ENCODE measurements at regions not wholly inside any gene's neighbourhood (a gene's known extent, or its start where the extent isn't known, plus 50 kb on each side); places are given as distances from the start of the nearest gene placed in this dataset.
A peak's percentile ranks its signal among the peaks of the same experiment; 100 is the strongest.

DNA sequence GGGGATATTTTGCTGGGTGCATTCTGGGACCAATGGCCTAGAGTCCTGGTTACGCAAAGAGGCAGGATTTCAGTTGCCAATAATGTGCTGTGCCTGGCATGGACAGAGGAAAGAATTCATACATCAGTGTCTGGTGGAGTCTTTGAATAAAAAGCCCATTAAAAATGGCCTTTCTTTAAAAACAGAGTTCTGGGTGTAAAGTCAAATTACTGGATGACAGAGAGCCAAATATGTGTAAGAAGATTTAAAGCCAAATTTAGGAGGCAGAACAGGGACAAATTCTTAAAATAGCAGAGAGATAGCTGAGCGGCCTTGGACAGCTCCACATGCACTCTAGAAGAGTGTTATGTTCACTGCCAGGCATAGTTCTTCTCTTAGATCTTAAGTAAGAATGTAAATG is 60.8 kb upstream of the MEOX2 start:
- TF ChIP-seq, protein P1, sequence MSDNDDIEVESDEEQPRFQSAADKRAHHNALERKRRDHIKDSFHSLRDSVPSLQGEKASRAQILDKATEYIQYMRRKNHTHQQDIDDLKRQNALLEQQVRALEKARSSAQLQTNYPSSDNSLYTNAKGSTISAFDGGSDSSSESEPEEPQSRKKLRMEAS (IDR thresholded peaks at IDR 0.05) = no peak
- TF ChIP-seq CREB1 (IDR thresholded peaks at IDR 0.05; ENCODE audit: low read depth) = no peak
- TF ChIP-seq, protein P2, sequence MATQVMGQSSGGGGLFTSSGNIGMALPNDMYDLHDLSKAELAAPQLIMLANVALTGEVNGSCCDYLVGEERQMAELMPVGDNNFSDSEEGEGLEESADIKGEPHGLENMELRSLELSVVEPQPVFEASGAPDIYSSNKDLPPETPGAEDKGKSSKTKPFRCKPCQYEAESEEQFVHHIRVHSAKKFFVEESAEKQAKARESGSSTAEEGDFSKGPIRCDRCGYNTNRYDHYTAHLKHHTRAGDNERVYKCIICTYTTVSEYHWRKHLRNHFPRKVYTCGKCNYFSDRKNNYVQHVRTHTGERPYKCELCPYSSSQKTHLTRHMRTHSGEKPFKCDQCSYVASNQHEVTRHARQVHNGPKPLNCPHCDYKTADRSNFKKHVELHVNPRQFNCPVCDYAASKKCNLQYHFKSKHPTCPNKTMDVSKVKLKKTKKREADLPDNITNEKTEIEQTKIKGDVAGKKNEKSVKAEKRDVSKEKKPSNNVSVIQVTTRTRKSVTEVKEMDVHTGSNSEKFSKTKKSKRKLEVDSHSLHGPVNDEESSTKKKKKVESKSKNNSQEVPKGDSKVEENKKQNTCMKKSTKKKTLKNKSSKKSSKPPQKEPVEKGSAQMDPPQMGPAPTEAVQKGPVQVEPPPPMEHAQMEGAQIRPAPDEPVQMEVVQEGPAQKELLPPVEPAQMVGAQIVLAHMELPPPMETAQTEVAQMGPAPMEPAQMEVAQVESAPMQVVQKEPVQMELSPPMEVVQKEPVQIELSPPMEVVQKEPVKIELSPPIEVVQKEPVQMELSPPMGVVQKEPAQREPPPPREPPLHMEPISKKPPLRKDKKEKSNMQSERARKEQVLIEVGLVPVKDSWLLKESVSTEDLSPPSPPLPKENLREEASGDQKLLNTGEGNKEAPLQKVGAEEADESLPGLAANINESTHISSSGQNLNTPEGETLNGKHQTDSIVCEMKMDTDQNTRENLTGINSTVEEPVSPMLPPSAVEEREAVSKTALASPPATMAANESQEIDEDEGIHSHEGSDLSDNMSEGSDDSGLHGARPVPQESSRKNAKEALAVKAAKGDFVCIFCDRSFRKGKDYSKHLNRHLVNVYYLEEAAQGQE (IDR thresholded peaks at IDR 0.05; ENCODE audit: low read depth) = peak; percentile 58
- TF ChIP-seq, protein P3, sequence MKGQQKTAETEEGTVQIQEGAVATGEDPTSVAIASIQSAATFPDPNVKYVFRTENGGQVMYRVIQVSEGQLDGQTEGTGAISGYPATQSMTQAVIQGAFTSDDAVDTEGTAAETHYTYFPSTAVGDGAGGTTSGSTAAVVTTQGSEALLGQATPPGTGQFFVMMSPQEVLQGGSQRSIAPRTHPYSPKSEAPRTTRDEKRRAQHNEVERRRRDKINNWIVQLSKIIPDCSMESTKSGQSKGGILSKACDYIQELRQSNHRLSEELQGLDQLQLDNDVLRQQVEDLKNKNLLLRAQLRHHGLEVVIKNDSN (IDR thresholded peaks at IDR 0.05) = no peak
- no peak for TF ChIP-seq ZBTB7A (IDR thresholded peaks at IDR 0.05; ENCODE audit: low read depth)
- TF ChIP-seq TEAD4 (IDR thresholded peaks at IDR 0.05) = no peak

DNA sequence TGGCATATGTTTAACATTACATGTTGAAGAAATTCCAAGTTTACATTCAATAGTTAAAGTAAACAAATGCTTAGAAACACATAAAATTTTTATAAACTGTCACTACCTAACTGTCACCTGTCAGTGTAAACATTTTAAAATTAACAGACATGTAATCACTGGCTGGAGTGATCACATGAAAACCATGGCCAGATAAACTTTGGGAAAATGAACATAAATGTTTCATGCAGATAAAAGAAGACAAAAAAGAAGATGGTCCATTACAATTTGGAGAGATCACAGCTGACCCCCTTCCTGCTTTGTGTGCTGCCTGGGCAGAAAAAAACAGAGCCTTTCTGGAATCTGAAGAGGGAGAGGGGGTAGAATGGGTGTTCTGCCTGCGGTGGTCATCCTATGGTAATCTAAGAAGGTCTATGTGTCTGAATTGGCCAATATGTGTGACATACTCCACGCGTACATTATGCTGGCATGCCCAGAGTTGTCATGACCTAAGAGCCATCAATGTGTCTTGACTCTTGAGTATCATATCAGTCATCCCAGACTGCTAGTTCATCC is 57.5 kb upstream of the MEOX2 start:
- TF ChIP-seq, protein P3 (IDR thresholded peaks at IDR 0.05) = no peak
- TF ChIP-seq YY1 (IDR thresholded peaks at IDR 0.05; ENCODE audit: low read depth) = no peak
- TF ChIP-seq NFIC (IDR thresholded peaks at IDR 0.05) = no peak
- no peak for TF ChIP-seq TAF1 (IDR thresholded peaks at IDR 0.05; ENCODE audit: low read depth)
- TF ChIP-seq TCF12 (IDR thresholded peaks at IDR 0.05; ENCODE audit: low read depth) = no peak
- TF ChIP-seq EP300 (IDR thresholded peaks at IDR 0.05; ENCODE audit: borderline replicate concordance) = no peak
- TF ChIP-seq ZBTB7A (IDR thresholded peaks at IDR 0.05; ENCODE audit: low read depth) = no peak
- TF ChIP-seq, protein P2 (IDR thresholded peaks at IDR 0.05; ENCODE audit: low read depth) = no peak
- TF ChIP-seq TEAD4 (IDR thresholded peaks at IDR 0.05) = no peak
- TF ChIP-seq CREB1 (IDR thresholded peaks at IDR 0.05; ENCODE audit: low read depth) = no peak
- TF ChIP-seq, protein P1 (IDR thresholded peaks at IDR 0.05) = no peak
- no peak for TF ChIP-seq FOXM1 (IDR thresholded peaks at IDR 0.05; ENCODE audit: borderline replicate concordance, low read depth)
- TF ChIP-seq EGR1 (IDR thresholded peaks at IDR 0.05) = no peak
- no peak for TF ChIP-seq CEBPB (IDR thresholded peaks at IDR 0.05)
- TF ChIP-seq RAD21 (IDR thresholded peaks at IDR 0.05; ENCODE audit: low read depth) = no peak

DNA sequence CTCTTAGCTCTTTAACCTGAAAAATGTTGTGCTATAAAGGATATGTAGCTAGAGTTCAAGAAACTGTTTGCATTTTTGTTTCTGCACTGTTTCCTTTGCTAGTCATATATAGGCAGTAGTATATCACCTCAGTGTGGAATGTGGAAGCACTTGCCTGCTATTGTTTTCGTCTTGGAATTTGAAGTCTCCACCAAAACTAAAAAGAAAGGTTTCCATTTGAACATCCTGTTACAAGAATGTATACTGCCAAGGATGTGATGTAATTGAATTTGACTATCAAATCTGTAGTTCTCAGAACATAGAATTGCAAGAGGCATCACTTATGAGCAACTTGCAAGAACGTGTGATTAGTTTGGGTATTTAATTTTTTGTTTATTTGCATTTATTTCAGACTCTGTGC is 51.1 kb upstream of the MEOX2 start:
- TF ChIP-seq TCF12 (IDR thresholded peaks at IDR 0.05; ENCODE audit: low read depth) (no peak), CREB1 (IDR thresholded peaks at IDR 0.05; ENCODE audit: low read depth) (no peak), TEAD4 (IDR thresholded peaks at IDR 0.05) (no peak), RAD21 (IDR thresholded peaks at IDR 0.05; ENCODE audit: low read depth) (no peak), YY1 (IDR thresholded peaks at IDR 0.05; ENCODE audit: low read depth) (no peak), TAF1 (IDR thresholded peaks at IDR 0.05; ENCODE audit: low read depth) (no peak), EGR1 (IDR thresholded peaks at IDR 0.05) (no peak), EP300 (IDR thresholded peaks at IDR 0.05; ENCODE audit: borderline replicate concordance) (no peak), NFIC (IDR thresholded peaks at IDR 0.05) (no peak), ZBTB7A (IDR thresholded peaks at IDR 0.05; ENCODE audit: low read depth) (no peak), FOXM1 (IDR thresholded peaks at IDR 0.05; ENCODE audit: borderline replicate concordance, low read depth) (no peak)
- TF ChIP-seq, protein P3 (IDR thresholded peaks at IDR 0.05) = no peak
- TF ChIP-seq, protein P1 (IDR thresholded peaks at IDR 0.05) = no peak
- TF ChIP-seq, protein P2 (IDR thresholded peaks at IDR 0.05; ENCODE audit: low read depth) = no peak
